ENCODE measurements at regions not wholly inside any gene's neighbourhood (a gene's known extent, or its start where the extent isn't known, plus 50 kb on each side); places are given as distances from the start of the nearest gene placed in this dataset.
"Not testable (repeated sequence)": the region's sequence is repeated elsewhere in the genome, so short reads cannot be mapped to it uniquely, and the experiment has no call there.

DNA sequence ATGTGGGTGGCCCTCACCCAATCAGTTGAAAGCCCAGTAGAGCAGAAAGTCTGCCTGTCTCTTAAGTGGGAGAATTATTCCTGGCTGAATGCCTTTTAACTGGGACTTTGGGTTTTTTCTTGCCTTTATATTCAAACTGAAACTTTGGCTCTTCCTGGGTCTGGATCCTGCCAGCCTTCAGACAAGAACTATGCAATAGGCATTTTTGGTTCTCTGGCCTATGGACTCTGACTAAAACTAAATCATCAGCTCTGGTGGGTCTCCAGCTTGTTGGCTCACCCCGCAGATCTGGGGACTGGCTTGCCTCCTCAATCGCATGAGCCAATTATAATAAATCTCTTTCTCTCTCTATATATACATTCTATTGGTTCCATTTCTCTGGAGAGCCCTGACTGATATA lies 173.0 kb upstream of the IGF1 start:
- no peak for DNase-seq

DNA sequence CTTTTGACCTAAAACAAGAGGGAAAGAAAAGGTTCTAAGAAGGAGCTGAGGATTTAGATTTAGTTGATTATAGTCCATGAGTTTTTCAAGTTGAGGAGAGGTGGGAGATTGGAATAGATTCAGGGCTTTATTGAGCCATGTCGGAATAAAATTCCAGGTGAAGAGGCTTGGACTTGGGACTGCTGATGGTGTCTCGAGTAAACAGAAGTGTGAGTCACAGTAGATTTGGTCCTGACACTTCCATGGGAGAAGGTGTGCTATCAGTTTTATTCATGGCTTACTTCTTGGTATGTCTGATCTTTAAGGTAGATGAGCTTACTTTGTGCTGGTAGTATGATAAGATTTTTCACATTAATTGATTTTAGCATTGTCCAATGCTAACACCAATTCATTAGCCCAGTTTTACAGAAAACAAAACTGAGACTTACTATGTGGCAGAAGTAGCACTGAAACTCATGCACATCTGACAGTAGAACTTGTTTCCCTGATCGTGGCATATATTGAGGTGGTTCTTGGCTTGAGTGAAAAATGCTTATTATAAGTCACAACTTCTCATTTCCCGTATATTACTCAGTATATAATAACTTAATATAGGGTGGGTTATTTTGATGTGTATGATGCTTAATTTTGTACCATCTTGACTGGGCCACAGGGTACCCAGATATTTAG lies 172.4 kb upstream of the IGF1 start:
- DNase-seq: no peak

DNA sequence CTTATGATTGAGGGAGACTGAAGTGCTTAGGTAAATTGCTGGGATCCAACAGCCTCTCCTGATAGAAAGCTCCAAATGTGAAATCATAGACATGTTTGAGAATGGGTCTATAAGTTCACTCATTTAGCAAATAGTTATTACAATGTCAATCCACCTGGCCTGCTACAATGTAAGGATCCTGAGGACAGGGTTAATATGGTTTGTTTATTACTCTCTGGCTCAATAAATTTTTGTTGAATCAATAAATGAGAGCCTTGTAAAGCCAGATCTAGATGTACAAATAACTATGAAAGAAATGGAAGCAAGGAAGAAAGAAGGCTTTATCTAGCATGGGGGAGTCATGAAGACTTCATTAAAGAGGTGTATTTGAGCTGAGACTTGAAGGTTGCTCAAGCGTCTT lies 165.6 kb upstream of the IGF1 start:
- no peak for DNase-seq

DNA sequence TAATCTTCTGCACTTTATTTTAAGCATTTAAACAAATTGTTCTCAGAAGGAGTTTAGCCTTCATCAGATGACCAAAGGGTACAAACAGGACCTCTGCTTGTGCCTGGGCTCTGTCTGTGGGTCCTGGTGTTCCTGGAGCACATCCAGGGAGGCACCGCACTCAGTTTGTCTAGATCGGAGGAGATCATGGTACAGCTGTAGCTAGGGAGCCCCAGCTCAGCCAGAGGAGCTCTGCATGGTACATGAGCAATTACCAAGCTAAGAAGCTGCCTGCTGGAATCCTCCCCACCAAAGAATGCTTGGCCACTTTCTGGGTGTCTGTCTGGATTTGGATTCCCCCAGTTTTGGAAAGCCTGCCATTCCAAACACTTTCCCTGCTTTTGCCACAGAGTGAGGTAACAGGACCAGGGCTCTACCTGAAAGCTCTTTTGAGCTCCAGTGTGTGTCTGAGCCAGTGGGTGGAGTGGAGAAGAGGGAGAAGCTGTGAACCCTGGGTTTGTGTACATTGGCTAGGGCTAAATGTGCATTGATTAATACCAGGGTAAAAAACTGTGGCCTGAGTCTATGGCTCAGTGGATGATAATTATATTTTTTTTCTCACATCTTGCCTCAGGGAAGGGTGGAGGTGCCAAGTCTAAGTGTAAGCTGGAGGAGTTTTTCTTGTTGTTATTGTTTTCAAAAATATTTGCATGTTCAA lies 163.7 kb upstream of the IGF1 start:
- DNase-seq: no peak

- DNase-seq: no peak
These were observed 161.8 kb upstream of the IGF1 start for GRCh38 chr12:102642199-102642598.

DNA sequence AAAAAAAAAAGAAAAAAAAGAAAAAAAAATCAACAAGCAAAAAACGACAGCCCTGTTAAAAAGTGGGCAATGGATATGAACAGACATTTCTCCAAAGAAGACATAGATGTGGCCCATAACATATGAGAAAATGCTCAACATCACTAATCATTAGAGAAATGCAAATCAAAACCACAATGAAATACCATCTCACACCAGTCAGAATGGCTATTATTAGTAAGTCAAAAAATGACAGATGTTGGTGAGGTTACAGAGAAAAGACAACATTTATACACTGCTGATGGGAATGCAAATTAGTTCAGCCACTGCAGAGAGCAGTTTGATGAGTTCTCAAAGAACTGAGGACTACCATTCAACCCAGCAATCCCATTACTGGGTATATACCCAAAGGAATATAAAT lies 160.3 kb upstream of the IGF1 start:
- DNase-seq: not testable (repeated sequence)

- DNase-seq: no peak
These were observed 158.4 kb upstream of the IGF1 start for GRCh38 chr12:102638777-102639176.

DNA sequence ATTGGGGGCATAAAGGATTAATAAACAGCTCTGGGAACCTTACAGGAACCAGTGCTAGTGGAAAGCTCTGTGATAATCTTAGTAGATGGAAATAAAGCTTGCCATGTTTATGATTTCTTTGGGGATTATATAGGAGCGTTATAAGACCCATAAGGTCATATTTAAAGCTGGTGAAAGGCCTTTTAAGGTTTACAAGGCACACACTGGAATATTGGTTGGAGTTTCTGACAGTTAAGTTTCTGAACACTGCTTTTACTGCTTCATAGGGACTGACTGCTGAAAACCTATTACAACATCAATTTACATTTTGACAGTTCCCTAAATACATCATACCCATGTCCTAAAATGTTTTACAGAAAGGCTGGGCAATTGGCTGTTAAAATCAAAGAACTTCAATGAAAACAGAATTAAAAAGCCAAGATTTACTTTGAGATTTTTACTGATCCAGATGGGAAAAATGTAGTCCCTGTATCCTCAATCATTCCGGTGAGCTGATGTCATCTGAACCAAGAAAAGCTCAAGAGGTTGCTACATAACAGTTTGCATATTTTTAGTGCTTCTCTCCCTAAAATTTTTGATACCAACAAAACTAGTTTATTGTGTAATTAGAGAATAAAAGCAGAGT lies 153.7 kb upstream of the IGF1 start:
- no peak for DNase-seq

DNA sequence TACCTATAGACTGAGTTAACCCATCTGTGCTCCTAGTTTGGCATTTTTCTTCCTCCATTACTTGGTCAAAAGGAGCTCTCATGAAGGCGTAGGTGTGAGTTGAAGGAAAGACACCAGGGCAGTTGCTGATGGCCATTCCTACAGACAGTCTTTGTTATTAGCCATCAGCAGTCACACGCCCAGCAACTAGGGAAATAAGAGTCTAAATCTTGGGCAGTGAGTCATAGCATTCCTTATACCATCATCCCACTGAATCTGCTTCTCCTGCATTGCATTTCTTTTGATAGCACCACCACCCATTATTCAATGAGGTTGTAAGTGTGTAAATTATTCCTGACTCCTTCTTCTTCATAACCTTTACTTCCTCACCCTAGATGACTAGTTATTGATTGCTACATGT lies 150.9 kb upstream of the IGF1 start:
- DNase-seq: no peak

DNA sequence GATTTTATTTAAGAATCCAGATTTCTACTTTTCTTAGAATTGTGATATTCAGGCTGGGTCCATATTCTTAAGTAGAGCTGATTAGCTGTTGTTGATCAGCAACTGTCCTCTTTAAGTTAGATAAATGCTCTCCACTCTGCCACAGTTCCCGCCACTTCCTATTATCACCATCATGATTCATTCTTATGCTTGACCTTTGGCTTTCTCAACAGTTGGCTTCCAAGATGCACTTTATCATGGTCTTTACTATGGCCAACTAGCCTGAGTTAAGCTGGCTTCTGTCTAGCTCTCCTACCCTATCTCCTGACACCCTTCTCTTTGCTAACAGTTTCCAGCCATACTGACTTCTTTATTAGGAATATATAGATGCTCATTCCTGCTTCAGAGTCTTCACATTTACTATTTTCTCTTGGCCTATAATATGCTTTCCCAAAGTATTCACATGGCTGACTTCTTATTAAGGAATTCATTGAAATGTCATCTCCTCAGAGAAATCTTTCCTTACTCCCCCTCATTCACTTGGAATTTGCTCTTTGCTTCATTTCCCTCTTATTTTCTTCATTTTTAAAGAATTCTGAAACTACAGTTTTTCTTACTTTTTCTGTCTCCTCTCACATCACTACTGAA lies 149.0 kb upstream of the IGF1 start:
- DNase-seq: no peak

- no peak for DNase-seq
These were observed 145.5 kb upstream of the IGF1 start for GRCh38 chr12:102625819-102626218.

- no peak for DNase-seq
These were observed 142.3 kb upstream of the IGF1 start for GRCh38 chr12:102622618-102623017.

- no peak for DNase-seq
These were observed 138.0 kb upstream of the IGF1 start for GRCh38 chr12:102618197-102618877.

DNA sequence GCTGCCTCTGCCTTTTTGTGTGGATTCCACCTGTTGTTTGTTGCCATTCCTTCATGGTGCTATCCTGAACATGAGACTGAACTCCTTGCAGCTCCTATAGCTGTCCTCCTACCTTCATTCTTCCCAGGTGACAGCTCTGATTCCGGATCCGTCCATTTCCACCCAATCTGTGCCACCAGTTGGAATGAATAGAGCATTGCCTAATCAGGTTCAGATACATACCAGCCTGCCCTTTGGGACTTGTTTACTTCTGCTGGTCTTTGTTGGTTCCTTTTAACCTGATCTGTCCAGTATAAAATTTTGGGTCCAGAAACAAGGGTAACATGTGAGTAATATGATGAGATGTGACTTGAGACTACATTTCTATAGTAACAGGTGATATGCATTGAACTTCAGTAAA lies 136.3 kb upstream of the IGF1 start:
- DNase-seq: no peak

DNA sequence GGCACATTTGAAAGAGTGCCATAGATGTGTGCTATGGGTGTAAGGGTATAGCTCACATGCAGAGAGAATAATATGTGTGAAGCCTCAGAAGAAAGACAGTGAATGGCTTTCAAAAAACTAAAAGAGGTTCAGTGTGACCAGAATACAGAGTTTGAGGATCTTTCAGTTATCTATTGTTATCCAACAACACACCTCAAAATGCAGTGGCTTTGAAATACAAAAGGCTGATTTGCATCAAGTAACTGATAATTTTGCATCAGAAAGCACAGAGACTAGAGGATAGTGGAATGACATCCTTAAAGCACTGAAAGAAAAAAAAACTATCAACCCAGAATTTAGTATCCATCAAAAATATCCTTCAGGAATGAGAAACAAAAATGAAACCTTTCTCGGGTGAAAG lies 131.6 kb upstream of the IGF1 start:
- no peak for DNase-seq

- no peak for DNase-seq
These were observed 129.6 kb upstream of the IGF1 start for GRCh38 chr12:102609996-102610395.

- DNase-seq: no peak
These were observed 122.7 kb upstream of the IGF1 start for GRCh38 chr12:102603021-102603420.

GRCh38 chr12:102602521-102602920 lies 122.2 kb upstream of the IGF1 start:
- DNase-seq: no peak

DNA sequence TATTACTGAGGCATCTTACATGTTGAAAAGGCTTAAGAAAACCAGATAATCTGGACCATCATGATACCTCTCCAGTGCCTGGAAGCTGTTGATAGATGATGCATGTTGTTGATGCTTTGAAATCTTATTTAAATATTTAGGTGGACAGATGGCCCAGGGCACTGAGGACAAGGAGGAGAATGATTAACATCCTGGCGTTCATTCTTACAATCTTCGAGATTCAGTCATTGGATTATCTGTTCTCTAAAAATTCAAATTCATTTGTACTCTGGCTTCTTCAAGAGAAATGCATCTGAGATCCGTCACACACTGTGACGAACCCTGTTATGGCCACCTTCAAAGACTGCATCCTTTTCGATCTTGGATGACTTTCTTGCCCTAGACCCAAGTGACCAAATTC lies 121.3 kb upstream of the IGF1 start:
- DNase-seq: no peak

DNA sequence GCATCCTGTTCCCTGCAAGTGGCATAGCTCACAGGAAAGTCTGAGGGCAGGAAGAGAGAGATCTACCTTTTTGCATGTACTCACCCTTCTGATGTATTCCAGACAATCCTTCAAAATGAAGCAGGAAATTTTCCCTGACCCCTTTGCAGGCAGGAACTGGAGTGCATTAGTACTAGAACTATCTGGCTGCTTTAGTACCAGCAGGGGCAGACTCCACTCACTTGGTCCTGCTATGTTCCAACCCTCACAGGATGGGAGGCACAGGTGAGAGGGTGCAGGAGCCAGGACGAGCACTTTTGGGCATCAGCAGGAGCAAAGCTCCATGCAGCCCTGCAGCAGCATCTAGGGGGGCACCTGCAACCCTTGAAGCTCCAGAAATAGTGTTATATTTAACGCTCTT lies 116.3 kb upstream of the IGF1 start:
- no peak for DNase-seq

- no peak for DNase-seq
These were observed 115.7 kb upstream of the IGF1 start for GRCh38 chr12:102596031-102596430.

DNA sequence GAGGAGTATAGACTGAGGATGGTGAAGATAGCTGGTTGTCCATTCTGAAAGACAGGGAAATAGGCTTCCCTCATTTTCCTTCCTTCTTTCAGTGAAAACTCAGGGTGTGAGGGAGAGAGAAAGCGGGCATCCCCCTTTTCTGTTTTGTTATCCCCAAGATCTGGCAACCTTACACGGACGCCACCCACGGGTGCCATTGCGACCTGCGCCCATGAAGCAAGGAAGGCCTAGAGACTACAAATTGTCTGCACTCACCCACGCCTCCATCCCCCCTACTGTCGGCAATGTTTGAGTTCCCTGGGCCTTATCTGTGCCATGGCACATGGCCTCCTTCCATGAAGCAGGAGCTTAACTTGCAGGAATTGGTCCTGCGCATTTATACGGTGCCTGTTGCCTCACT lies 115.0 kb upstream of the IGF1 start:
- no peak for DNase-seq

GRCh38 chr12:102593134-102593533 lies 112.8 kb upstream of the IGF1 start:
- no peak for DNase-seq
